HG03575 (cell line): ENCODE measurements at regions not wholly inside any gene's neighbourhood (a gene's known extent, or its start where the extent isn't known, plus 50 kb on each side); places are given as distances from the start of the nearest gene placed in this dataset.
"Not testable (repeated sequence)": the region's sequence is repeated elsewhere in the genome, so short reads cannot be mapped to it uniquely, and the experiment has no call there.

Experiments
- ATAC-seq: cut with Tn5 transposase; IDR thresholded peaks from one replicate; pipeline ENCODE4 v1.9.1; 2021; ENCODE audit not compliant: unreplicated experiment, insufficient number of reproducible peaks, low FRiP score; ENCODE audit errors: extremely low read depth

DNA sequence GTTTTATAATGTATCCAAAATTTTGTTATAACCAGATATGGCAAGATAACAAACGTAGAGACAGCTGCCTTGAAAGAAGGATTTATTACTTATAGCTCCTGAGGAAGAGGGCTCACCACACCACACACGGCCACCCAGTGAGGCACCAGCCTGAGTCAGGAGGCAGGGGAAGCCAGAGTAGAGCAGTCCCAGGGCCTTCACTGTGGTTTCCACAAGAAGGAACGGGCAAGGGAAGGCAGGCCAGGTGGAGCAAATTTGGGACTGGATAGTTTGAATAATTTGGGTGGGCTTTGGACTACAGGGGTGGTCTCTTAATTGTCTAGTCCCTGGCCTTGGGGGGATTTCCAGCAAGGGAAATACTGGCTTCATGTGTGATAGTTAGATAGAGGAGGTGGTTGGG, 72.5 kb downstream of the RRAGC start:
- ATAC-seq, result no peak

DNA sequence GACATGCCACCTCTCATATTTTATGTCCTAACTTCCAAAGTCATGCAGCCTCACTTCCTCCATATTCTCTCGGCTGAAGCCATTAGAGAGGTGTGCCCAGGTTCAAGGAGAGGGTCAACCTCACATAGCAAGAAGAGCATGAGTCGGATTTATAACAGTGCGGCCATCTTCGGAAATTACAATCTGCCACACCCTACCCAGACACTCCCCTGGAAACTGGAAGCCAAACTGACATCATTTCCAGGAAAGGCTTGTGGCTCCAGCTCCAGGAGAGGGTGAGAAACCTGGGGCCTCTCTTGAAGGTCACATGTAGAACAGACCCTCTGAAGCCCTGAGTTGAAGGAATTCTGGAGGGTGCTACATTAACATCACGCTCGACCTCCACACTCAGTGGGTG, 73.5 kb downstream of the RRAGC start:
- ATAC-seq, result no peak

DNA sequence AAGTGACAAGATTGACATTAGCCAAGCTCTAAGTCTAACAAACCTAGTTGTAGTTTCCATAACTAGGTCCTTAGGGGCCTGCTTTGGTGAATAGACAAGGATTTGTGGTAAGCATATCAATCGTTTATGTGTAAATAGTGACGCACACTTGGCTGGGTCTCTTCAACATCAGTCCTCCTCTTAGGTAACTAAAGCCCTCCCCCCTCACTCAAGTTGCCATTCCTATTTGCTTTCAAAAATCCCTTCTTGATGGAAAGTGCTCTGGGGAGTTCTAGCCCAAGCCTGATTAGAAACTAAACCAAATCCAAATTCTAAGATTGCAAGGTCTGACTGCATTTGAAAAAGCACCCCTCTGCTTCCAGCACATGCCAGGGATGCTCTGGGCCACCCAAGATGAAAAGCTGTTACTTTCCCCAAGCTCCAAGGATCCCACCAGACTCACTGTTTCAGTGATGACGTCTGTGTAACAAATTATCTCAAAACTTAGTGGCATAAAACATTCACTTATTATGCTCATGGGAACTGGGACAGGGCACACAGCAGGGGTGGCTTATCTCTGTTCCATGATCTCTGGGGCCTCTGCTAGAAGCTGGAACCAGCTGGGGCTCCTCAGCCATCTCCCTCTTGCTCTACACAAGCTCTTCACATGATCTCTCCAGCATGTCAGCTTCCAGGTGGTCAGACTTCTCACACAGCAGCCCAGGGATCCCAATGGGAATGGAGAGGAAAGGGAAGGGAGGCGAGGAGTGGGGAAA, 74.1 kb downstream of the RRAGC start:
- ATAC-seq, result no peak

DNA sequence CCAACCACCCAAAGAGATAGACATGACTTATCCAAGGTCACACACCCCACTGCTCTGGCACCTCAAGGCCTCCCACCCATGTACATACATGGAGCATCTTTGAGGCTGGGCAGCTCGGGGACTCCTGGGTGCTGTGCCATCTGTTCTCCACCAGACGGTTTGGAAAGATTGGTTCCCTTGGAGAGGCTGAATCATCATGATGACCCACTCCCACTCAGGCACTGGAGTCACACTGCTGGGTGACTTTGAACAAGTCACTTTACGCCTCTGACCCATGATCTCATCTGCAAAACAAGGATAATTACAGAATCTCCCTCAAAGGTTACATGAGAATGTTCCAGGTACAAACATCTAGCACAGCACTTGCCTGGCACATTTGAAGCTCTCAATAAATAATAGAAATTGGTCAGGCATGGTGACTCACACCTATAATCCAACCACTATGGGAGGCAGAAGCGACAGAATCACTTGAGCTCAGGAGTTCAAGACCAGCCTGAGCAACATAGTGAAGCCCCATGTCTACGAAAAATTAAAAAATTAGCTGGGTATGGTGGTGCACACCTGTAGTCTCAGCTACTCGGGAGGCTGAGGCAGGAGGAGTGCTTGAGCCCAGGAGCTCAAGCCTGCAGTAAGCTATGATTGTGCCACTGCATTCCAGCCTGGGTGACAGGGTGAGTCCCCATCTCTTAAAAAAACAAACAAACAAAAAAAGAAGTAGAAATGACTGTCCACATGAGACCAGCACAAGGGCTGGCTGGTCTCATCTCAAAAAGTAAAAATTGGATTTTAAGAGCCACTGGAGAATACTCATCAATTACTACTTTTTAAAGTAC, 74.9 kb downstream of the RRAGC start:
- ATAC-seq, result no peak

DNA sequence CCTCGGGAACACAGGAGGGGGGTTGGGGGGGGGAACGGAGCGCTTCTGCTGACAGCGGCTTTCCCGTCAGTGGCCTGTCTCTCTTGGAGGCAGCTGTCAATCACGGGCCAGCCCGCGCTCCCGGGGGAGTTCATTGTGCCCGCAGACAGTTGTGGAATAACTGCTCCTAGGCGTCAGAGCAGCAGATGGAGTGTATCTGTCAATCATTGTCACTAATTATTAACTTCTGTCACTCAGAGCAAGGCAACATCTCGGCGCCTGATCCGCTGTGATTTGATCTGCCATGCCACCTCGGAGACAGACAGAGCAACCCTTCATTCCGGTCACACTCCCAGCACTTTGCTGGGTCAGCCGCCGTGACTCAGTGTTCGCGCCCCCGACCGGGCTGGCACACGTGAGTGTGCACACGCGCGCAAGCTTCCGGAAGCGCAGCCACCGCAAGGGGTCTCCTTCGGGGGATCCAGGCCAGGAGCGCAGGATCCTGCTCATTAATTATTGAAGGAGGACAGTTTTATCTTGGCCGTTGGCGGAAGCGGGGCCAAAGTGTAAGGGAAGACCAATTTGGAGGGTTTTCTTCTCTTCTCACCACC, 75.8 kb downstream of the RRAGC start:
- no peak for ATAC-seq

GRCh38 chr1:38781872-38782617, 77.5 kb downstream of the RRAGC start:
- no peak for ATAC-seq

GRCh38 chr1:38780133-38780532, 79.4 kb downstream of the RRAGC start:
- no peak for ATAC-seq

- no peak for ATAC-seq
These were observed 80.1 kb downstream of the RRAGC start for GRCh38 chr1:38779491-38779890.

- no peak for ATAC-seq
These were observed 81.1 kb downstream of the RRAGC start for GRCh38 chr1:38778521-38778920.

DNA sequence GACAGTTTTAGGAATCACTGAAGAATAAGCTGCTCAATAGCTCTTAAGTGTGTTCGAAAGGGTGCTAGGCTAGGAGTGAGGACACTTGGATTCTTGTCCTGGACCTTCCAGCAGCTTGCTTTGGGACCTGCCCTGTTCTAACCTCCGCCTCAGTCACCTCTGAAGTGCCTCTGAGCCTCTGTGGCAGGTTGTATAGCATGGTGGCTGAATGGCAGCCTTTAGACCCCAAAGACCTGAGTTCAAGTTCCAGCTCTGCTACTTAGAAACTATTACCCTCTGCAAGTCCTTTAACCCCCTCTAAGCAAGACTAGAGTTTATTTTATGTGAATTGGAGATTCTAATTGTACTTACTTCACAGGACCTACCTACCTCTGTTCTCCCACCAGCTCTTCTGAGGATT, 81.5 kb downstream of the RRAGC start:
- ATAC-seq, result no peak

DNA sequence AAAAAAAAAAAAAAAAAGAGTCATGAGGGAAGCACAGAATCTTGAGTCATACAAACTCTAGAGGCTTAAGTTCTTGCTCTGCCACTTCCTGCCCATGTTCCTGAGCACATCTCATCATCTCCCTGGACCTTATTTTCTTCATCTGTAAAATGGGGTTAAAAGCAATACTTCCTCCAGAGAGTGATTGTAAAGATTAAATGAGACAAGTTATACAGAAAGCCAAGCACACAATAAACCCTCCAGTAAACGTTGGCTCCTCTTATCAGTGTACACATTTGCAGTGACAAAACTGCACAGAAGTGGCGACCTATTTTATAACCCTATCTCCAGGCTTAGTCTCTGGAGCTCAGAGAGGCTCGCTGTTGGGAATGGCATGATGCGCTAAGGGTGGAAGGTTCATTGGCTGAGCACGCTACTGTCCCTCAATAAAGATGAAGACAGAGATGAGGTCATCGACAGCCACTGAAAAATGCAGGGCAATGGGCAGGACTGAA, 82.1 kb downstream of the RRAGC start:
- ATAC-seq, result no peak

DNA sequence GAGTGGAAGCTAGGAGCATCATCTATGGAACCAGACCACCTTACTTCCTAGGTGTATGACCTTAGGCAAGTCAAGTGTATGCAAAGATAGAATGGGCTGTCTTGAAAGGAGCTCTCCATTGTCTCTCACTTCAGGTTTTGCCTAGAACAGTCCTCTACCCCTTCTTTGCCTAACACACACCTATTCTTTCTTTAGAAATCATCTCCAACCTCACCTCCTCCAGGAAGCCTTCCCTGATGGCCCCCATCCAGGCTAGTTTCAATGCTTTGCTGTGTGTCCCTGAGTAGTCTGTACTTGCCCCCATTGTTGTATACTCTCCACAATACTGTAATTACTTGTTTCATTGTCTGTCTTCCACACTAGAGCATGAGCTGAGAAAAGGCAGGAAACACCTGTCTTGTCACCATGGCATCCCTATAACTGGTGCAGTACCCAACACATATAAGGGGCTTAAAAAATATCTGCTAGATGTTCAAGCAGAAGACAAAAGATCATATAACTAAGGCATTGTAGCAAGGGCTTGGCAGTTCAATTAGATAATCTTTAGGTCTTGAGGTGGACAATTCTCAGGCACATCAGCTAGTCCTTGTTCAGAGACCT, 83.0 kb downstream of the RRAGC start:
- ATAC-seq, result no peak

DNA sequence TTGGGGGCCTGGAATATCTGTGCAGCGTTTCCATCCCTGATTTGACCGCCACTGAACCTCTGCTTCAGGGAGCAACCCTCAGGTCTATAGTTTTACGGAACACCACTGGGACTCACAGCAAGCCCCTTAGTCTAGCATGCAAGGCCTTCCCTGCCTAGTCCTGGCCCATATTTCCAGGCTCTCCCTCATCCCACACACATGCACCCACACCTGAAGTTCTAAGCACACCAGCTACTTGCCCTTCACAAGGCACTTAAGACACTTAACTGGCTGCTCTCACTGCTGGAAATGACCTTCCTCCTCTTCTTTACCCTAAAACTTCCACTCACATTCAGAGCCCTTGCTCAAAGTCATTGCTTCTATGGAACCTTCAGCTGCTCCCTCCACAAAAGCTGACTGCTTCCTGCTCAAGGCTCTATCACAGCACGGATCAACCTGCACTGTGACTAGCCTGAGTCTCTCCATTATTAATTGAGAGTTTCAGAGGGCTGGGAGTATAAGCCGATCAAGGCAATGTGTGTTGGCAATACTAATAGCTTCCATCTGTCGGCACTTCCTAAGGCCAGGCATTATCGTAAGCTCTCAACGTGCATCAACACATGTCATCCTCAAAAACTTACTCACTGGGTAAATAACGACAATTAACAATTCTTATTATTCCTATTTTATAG, 84.3 kb downstream of the RRAGC start:
- no peak for ATAC-seq

- ATAC-seq, result no peak
These were observed 86.1 kb downstream of the RRAGC start for GRCh38 chr1:38773483-38773882.

DNA sequence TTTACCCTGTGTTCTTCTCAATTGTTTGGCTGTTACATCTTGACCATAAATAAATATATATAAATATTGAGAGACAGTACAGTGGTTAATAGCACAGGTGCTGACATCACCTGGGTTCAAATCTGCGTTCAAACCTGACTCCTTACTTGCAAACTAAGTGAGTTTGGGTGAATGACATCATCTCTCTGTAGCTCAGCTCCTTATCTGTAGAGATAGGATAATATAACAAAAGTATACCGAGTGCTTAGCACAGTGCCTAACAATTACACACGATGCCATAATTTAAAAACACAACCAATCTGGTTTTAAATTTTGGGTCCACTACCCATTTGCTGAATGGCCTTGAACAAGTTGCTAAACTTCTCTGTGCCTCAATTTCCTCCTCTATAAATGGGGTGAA, 86.6 kb downstream of the RRAGC start:
- no peak for ATAC-seq

GRCh38 chr1:38772026-38772425, 87.5 kb downstream of the RRAGC start:
- no peak for ATAC-seq

- not testable (repeated sequence) for ATAC-seq
These were observed 88.9 kb downstream of the RRAGC start for GRCh38 chr1:38770516-38771173.

GRCh38 chr1:38766125-38766524, 93.4 kb downstream of the RRAGC start:
- no peak for ATAC-seq
